Gastrocnemius medialis (tissue), 4 donors: ENCODE measurements at regions not wholly inside any gene's neighbourhood (a gene's known extent, or its start where the extent isn't known, plus 50 kb on each side); places are given as distances from the start of the nearest gene placed in this dataset.

Experiments
- ATAC-seq, 2 donors: fragments of 150-250 bp; one replicate each; pipeline ENCODE4 v1.9.1; 2016
- DNase-seq, 2 donors: peaks; one replicate each; pipeline ENCODE4 v3.0.0-alpha.2; 2019
- H3K27ac ChIP-seq, 4 donors: fragments of 200-600 bp; sonication (generic); 1 replicate in 1 of 4; 2 replicates in 3 of 4; pipeline ENCODE4 v1.5.1; 2016 to 2018; ENCODE audit warnings: mild to moderate bottlenecking in 2 of 4, moderate library complexity in 1 of 4
- H3K27me3 ChIP-seq, 3 donors: fragments of 200-600 bp; sonication (generic) in 2 of 3; 1 replicate in 1 of 3; 2 replicates in 2 of 3; pipeline versions ENCODE4 v1.5.1 to v1.6.0; 2016 to 2019; ENCODE audit warnings: mild to moderate bottlenecking in 1 of 3, moderate library complexity in 1 of 3
- H3K36me3 ChIP-seq, 2 donors: fragments of 200-600 bp; sonication (generic) in 1 of 2; one replicate each; pipeline ENCODE4 v1.5.1; 2017 to 2018
- H3K4me1 ChIP-seq, 2 donors: fragments of 200-600 bp; sonication (generic) in 1 of 2; one replicate each; pipeline ENCODE4 v1.5.1; 2016 to 2017; ENCODE audit warnings: mild to moderate bottlenecking in 2 of 2
- H3K4me3 ChIP-seq, 4 donors: fragments of 200-600 bp; sonication (generic) in 3 of 4; 1 replicate in 1 of 4; 2 replicates in 3 of 4; pipeline ENCODE4 v1.5.1; 2016 to 2019; ENCODE audit warnings: mild to moderate bottlenecking in 2 of 4
- H3K9me3 ChIP-seq, 3 donors: fragments of 200-600 bp; sonication (generic) in 2 of 3; 1 replicate in 1 of 3; 2 replicates in 2 of 3; pipeline ENCODE4 v1.5.1; 2016 to 2019
- POLR2A ChIP-seq, 2 donors: fragments of 450-650 bp; IDR thresholded peaks; one replicate each; pipeline ENCODE4 v1.6.1; 2017; ENCODE audit warnings: antibody characterized with exemption in 2 of 2, mild to moderate bottlenecking in 2 of 2, moderate library complexity in 2 of 2
- in situ Hi-C, 4 donors: fragments of 200-750 bp; cut with MboI; loops; one replicate each; pipeline versions ENCODE4 v1.15.0 to v1.8.0; 2017; ENCODE audit warnings: low sequenced_read_pairs in 4 of 4
- intact Hi-C: fragments of 100-400 bp; cut with DNase I; formaldehyde crosslinking; loops from one replicate; pipeline ENCODE4 v1.15.1; 2023; ENCODE audit warnings: low total_unique reads
- TF ChIP-seq, protein P1 (sequence below), 5 experiments: fragments of 450-650 bp in 3 of 5; fragments of 200-600 bp in 2 of 5; sonication (generic) in 2 of 5; IDR thresholded peaks in 4 of 5; conservative IDR thresholded peaks in 1 of 5; 1 replicate in 4 of 5; 2 replicates in 1 of 5; pipeline ENCODE4 v1.5.1; 2016 to 2019; ENCODE audit warnings: antibody characterized with exemption in 5 of 5, mild to moderate bottlenecking in 3 of 5, moderate library complexity in 3 of 5

DNA sequence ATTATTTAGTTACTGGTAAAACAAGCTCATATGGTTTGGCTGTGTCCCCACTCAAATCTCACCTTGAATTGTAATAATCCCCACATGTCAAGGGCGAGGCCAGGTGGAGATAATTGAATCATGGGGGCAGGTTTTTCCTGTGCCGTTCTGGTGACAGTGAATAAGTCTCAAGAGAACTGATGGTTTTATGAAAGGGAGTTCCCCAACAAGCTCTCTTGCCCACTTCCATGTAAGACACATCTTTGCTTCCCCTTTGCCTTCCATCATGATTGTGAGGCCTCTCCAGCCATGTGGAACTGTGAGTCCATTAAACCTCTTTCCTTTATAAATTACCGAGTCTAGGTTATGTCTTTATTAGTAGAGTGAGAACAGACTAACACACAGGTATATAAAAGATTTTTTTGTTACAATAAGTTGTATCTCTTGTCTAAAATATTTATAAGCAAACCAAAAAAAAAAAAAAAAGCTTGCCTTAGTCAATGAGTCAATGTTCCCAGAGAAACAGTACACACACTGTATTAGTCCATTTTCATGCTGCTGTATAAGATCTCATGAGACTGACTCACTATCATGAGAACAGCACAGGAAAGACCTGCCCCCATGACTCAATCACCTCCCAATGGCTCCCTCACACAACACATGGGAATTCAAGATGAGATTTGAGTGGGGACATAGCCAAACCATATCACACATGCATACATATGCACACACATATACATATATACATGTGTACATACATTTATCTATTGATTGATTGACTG, 138.3 kb downstream of the BASP1 start:
- ATAC-seq (no peak), DNase-seq (no peak)
- H3K27me3 ChIP-seq, result no peaks in the 10 kb centered on the region
- no peak overlapping the region for H3K27ac ChIP-seq
- no peak overlapping the region for H3K4me3 ChIP-seq
- intact Hi-C loops (no loop called here), in situ Hi-C loops (no loop called here)
- no peak for TF ChIP-seq POLR2A (IDR thresholded peaks at IDR 0.05)
- TF ChIP-seq, protein P1, sequence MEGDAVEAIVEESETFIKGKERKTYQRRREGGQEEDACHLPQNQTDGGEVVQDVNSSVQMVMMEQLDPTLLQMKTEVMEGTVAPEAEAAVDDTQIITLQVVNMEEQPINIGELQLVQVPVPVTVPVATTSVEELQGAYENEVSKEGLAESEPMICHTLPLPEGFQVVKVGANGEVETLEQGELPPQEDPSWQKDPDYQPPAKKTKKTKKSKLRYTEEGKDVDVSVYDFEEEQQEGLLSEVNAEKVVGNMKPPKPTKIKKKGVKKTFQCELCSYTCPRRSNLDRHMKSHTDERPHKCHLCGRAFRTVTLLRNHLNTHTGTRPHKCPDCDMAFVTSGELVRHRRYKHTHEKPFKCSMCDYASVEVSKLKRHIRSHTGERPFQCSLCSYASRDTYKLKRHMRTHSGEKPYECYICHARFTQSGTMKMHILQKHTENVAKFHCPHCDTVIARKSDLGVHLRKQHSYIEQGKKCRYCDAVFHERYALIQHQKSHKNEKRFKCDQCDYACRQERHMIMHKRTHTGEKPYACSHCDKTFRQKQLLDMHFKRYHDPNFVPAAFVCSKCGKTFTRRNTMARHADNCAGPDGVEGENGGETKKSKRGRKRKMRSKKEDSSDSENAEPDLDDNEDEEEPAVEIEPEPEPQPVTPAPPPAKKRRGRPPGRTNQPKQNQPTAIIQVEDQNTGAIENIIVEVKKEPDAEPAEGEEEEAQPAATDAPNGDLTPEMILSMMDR (IDR thresholded peaks at IDR 0.05 in 4 of 5, conservative IDR thresholded peaks at IDR 0.05 in 1 of 5), result no peak
- no peaks in the 10 kb centered on the region for H3K4me1 ChIP-seq
- no peaks in the 10 kb centered on the region for H3K36me3 ChIP-seq
- H3K9me3 ChIP-seq, result no peaks in the 10 kb centered on the region

DNA sequence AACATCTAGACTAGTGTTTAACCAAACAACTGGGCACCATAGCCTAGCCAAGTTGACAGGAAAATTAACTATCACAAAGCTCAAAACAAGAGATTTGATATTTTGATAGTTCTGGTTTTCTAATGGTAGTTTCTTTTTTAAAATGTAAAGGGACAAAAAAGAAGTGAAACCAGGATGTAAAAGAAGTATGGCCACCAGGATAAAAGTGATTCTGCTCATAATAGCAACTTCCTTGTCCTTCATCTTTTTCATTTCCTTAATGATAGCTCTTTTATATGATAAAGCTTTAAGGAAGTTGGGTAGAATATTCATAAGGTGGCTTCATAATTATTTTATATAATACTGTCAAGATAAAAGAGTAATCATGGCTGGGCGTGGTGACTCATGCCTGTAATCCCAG, 139.1 kb downstream of the BASP1 start:
- Histone ChIP-seq H3K27ac (no peak overlapping the region), H3K9me3 (no peaks in the 10 kb centered on the region), H3K4me3 (no peak overlapping the region), H3K36me3 (no peaks in the 10 kb centered on the region), H3K4me1 (no peaks in the 10 kb centered on the region), H3K27me3 (no peaks in the 10 kb centered on the region)
- intact Hi-C loops, result no loop called here
- no peak for DNase-seq
- ATAC-seq, result no peak
- in situ Hi-C loops, result no loop called here
- TF ChIP-seq, protein P1 (IDR thresholded peaks at IDR 0.05 in 4 of 5, conservative IDR thresholded peaks at IDR 0.05 in 1 of 5), result no peak
- no peak for TF ChIP-seq POLR2A (IDR thresholded peaks at IDR 0.05)

DNA sequence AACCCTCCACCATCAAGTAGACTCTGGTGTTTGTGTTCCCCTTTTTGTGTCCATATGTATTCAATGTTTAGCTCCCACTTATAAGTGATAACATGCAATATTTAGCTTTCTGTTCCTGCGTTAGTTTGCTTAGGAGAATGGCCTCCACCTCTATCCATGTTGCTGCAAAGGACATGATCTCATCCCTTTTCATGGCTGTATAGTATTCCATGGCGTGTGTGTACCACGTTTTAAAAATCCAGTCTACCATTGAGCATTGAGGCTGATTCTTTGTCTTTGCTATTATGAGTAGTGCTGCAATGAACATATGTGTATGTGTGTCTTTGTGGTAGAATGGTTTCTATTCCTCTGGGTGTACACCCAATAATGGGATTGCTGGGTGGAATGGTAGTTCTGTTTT, 140.1 kb downstream of the BASP1 start:
- Histone ChIP-seq H3K27me3 (no peaks in the 10 kb centered on the region), H3K36me3 (no peaks in the 10 kb centered on the region), H3K4me3 (no peak overlapping the region), H3K27ac (no peak overlapping the region), H3K9me3 (no peaks in the 10 kb centered on the region), H3K4me1 (no peaks in the 10 kb centered on the region)
- ATAC-seq (no peak), DNase-seq (no peak)
- in situ Hi-C loops, result no loop called here
- no peak for TF ChIP-seq POLR2A (IDR thresholded peaks at IDR 0.05)
- TF ChIP-seq, protein P1 (IDR thresholded peaks at IDR 0.05 in 4 of 5, conservative IDR thresholded peaks at IDR 0.05 in 1 of 5), result no peak
- intact Hi-C loops, result no loop called here

DNA sequence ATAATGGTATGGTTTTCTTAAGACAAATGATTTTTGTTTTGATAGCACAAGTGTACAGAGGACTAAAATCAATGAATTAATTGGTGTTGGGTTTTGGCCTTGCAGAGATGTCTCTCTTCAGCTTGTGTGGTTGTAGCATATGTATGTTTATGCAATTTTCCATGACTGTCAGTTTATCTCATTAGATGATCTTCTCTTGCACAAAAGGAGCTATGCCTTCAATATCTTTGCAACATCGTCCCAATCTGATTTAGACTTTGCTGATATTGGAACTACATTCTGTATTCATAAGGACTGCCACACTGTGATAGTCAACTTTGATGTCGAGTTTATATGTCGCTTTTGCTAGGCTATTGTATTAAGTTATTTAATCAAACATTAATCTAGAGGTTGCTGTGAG, 140.0 kb upstream of the TAF11L2 start:
- Histone ChIP-seq H3K36me3 (no peaks in the 10 kb centered on the region), H3K27ac (no peak overlapping the region), H3K9me3 (no peaks in the 10 kb centered on the region), H3K4me1 (no peaks in the 10 kb centered on the region), H3K4me3 (no peak overlapping the region), H3K27me3 (no peaks in the 10 kb centered on the region)
- DNase-seq, result no peak
- in situ Hi-C loops (no loop called here), intact Hi-C loops (no loop called here)
- TF ChIP-seq POLR2A (IDR thresholded peaks at IDR 0.05), result no peak
- TF ChIP-seq, protein P1 (IDR thresholded peaks at IDR 0.05 in 4 of 5, conservative IDR thresholded peaks at IDR 0.05 in 1 of 5), result no peak
- ATAC-seq, result no peak
